ENCODE measurements at regions not wholly inside any gene's neighbourhood (a gene's known extent, or its start where the extent isn't known, plus 50 kb on each side); places are given as distances from the start of the nearest gene placed in this dataset.

DNA sequence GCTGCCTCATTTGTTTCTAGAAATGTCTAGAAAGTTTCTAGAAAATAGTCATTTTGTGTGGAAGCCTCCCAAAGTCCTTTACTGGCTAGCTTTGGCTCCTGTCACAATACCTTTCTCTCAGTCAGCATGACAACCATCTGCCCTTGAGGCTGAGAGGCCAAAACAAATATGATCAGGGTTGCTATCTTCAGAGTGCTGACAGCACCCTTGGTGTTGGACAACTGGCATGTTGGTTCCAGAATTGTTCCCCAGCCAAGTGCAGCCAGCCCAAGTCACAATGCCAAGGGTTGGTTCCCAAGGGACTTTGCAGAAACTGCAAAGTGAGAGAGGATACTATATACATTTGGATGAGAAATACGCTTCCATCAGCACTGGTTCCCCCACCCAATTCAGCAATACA lies 140.9 kb upstream of the GAS1 start:
- TF ChIP-seq, protein P1, sequence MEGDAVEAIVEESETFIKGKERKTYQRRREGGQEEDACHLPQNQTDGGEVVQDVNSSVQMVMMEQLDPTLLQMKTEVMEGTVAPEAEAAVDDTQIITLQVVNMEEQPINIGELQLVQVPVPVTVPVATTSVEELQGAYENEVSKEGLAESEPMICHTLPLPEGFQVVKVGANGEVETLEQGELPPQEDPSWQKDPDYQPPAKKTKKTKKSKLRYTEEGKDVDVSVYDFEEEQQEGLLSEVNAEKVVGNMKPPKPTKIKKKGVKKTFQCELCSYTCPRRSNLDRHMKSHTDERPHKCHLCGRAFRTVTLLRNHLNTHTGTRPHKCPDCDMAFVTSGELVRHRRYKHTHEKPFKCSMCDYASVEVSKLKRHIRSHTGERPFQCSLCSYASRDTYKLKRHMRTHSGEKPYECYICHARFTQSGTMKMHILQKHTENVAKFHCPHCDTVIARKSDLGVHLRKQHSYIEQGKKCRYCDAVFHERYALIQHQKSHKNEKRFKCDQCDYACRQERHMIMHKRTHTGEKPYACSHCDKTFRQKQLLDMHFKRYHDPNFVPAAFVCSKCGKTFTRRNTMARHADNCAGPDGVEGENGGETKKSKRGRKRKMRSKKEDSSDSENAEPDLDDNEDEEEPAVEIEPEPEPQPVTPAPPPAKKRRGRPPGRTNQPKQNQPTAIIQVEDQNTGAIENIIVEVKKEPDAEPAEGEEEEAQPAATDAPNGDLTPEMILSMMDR (IDR thresholded peaks at IDR 0.05): no peak
- TF ChIP-seq POLR2A (IDR thresholded peaks at IDR 0.05): no peak
